ENCODE measurements at regions not wholly inside any gene's neighbourhood (a gene's known extent, or its start where the extent isn't known, plus 50 kb on each side); places are given as distances from the start of the nearest gene placed in this dataset.

DNA sequence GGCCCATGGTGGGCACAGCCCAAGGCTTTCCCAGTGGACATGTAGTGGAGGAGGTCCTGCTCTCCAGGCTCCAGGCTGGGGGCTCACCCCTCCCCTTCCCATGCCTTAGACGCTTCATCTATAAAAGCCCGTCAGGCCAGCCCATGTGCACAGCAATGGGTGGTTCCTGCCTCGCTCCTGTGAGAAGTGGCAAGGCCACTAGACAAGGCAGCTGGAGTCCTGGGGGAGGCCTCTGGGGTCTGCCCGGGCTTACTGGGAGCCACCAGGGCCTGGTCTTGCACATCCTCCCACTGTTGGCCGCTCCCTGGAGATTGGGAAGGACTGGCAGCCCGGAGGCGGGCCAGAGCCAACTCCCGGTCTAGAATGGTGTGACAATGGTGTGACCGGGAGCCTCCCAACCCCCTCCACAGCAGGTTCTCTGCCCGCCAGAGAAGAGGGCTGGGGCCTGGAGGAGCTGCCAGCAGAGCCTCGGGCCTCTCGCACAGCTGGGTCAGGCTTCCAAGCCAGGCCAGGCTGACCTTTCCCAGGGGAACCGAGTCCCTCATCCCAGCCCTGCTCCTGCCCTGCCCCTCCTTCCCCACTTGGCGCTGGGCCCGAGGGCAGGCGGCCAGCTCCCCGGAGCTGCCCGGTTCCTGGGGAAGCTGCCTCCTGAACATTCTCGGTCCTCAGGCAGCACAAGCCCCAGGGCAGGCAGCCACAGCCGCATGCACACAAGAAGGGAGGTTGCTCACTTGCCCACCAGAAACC, 97.9 kb downstream of the RFLNA start:
- Histone ChIP-seq H4K20me1 (ENCODE audit: control insufficient read depth, extremely low read depth, insufficient read depth, low read length) (no peaks in the 10 kb centered on the region), H3K4me2 (ENCODE audit: extremely low read depth, insufficient read depth, low read length) (no peak overlapping the region), H3K9ac (ENCODE audit: insufficient read depth, low read length) (peak overlapping the region; percentile 48), H2AFZ (ENCODE audit: low read length) (no peak overlapping the region), H3K36me3 (ENCODE audit: control insufficient read depth, insufficient read depth, low read length) (peaks cover 5% of the 10 kb centered on the region), H3K4me1 (ENCODE audit: control insufficient read depth, extremely low read depth, insufficient read depth, low read length) (peaks cover 53% of the 10 kb centered on the region), H3K79me2 (ENCODE audit: control insufficient read depth, insufficient read depth, low read length) (peaks cover 7% of the 10 kb centered on the region), H3K9me3 (ENCODE audit: control insufficient read depth, insufficient read depth, low read depth, low read length) (no peaks in the 10 kb centered on the region), H3K27me3 (ENCODE audit: control insufficient read depth, insufficient read depth, low read length) (no peaks in the 10 kb centered on the region), H3K4me3 (replicated peaks in 1 of 4; ENCODE audit: control extremely low read depth in 1 of 4, insufficient read depth in 1 of 4, low read depth in 3 of 4, low read length in 4 of 4) (no peak overlapping the region), H3K27ac (ENCODE audit: insufficient read depth, low read length) (peak overlapping the region; percentile 56)
- no peak for TF ChIP-seq EZH2 (IDR thresholded peaks at IDR 0.05; ENCODE audit: low read length, missing control alignments)
- TF ChIP-seq, protein P1, sequence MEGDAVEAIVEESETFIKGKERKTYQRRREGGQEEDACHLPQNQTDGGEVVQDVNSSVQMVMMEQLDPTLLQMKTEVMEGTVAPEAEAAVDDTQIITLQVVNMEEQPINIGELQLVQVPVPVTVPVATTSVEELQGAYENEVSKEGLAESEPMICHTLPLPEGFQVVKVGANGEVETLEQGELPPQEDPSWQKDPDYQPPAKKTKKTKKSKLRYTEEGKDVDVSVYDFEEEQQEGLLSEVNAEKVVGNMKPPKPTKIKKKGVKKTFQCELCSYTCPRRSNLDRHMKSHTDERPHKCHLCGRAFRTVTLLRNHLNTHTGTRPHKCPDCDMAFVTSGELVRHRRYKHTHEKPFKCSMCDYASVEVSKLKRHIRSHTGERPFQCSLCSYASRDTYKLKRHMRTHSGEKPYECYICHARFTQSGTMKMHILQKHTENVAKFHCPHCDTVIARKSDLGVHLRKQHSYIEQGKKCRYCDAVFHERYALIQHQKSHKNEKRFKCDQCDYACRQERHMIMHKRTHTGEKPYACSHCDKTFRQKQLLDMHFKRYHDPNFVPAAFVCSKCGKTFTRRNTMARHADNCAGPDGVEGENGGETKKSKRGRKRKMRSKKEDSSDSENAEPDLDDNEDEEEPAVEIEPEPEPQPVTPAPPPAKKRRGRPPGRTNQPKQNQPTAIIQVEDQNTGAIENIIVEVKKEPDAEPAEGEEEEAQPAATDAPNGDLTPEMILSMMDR (conservative IDR thresholded peaks at IDR 0.05 in 1 of 2, IDR thresholded peaks at IDR 0.05 in 1 of 2; ENCODE audit: low read depth in 1 of 2, low read length in 2 of 2), result no peak
- DNase-seq (ENCODE audit: low read depth in 2 of 2), result peak; percentile 69 to 92

DNA sequence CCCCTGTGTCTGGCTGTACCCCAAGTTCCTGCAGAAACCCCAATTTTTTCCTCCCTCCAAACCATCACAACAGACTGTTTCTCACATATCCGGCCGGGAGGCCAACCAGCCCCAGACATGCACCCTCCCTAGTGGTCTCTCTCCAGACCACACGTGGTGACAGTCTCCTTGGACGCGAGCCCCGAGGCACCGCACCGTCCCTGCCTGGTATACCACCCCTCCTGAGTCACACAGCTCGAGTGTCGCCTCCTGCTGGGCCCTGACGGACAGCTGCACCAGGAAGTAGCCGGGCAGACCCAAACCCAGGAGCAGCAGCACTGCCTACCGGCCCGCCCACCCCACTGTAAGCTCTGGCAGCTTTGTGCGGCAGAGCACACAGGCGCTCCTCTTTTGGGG, 97.4 kb downstream of the RFLNA start:
- Histone ChIP-seq H3K36me3 (ENCODE audit: control insufficient read depth, insufficient read depth, low read length) (peaks cover under 1% of the 10 kb centered on the region), H4K20me1 (ENCODE audit: control insufficient read depth, extremely low read depth, insufficient read depth, low read length) (no peaks in the 10 kb centered on the region), H2AFZ (ENCODE audit: low read length) (no peak overlapping the region), H3K4me2 (ENCODE audit: extremely low read depth, insufficient read depth, low read length) (no peak overlapping the region), H3K4me1 (ENCODE audit: control insufficient read depth, extremely low read depth, insufficient read depth, low read length) (peaks cover 56% of the 10 kb centered on the region), H3K79me2 (ENCODE audit: control insufficient read depth, insufficient read depth, low read length) (peaks cover 12% of the 10 kb centered on the region), H3K9me3 (ENCODE audit: control insufficient read depth, insufficient read depth, low read depth, low read length) (no peaks in the 10 kb centered on the region), H3K9ac (ENCODE audit: insufficient read depth, low read length) (no peak overlapping the region), H3K27me3 (ENCODE audit: control insufficient read depth, insufficient read depth, low read length) (no peaks in the 10 kb centered on the region), H3K4me3 (replicated peaks in 1 of 4; ENCODE audit: control extremely low read depth in 1 of 4, insufficient read depth in 1 of 4, low read depth in 3 of 4, low read length in 4 of 4) (no peak overlapping the region), H3K27ac (ENCODE audit: insufficient read depth, low read length) (peak overlapping the region; percentile 56)
- peak; percentile 51 to 74 for DNase-seq (ENCODE audit: low read depth in 2 of 2)
- no peak for TF ChIP-seq EZH2 (IDR thresholded peaks at IDR 0.05; ENCODE audit: low read length, missing control alignments)
- TF ChIP-seq, protein P1 (conservative IDR thresholded peaks at IDR 0.05 in 1 of 2, IDR thresholded peaks at IDR 0.05 in 1 of 2; ENCODE audit: low read depth in 1 of 2, low read length in 2 of 2), result peak in 1 of 2 donors; percentile 36

DNA sequence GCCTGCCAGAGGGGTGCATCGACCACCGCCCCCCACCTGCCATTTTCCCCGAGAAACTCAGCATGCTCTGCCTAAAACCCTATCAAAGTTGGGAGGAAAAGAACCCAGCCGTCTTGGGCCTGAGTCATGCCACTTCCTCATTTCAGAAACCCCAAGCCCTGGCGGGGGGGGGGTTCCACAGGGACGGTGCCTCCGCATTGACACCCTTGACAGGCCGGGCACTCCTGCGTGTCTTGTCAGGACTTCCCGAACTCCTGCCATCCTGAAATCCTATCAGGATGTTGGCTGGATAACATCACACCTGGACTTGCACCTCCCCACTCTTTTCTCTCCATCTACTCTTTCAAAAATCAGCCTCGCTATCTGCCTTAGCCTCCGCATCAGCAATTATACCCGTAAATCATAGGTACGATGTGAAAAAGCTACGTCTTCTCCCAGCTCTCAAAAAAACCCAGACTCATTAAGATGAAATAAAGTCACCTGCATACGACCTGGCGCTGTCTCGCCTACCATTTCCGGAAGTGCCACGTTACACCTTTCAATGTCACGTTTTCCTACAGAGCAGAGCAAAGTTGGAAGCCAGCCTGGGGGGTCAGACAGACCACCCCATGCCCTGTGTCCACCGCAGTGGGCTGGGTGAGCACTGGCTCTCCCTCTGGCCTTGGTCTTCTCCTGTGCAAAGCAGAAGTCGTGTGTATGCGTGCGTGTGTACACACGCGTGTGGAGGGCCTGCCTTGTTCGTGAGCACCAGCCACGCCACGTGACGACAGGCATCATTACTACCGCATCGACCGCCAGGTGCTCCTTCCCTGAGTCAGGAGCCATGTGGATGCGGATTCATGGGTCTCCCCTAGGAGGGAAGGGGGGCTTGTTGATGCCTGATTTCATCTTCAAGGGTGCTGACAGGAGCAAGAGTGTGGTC, 96.7 kb downstream of the RFLNA start:
- H3K9ac ChIP-seq (ENCODE audit: insufficient read depth, low read length), result no peak overlapping the region
- H3K4me1 ChIP-seq (ENCODE audit: control insufficient read depth, extremely low read depth, insufficient read depth, low read length), result peaks cover 60% of the 10 kb centered on the region
- H2AFZ ChIP-seq (ENCODE audit: low read length), result no peak overlapping the region
- no peaks in the 10 kb centered on the region for H3K27me3 ChIP-seq (ENCODE audit: control insufficient read depth, insufficient read depth, low read length)
- peak in 1 of 2 donors; percentile 73 for DNase-seq (ENCODE audit: low read depth in 2 of 2)
- H3K79me2 ChIP-seq (ENCODE audit: control insufficient read depth, insufficient read depth, low read length), result peaks cover 18% of the 10 kb centered on the region
- H3K4me3 ChIP-seq (replicated peaks in 1 of 4; ENCODE audit: control extremely low read depth in 1 of 4, insufficient read depth in 1 of 4, low read depth in 3 of 4, low read length in 4 of 4), result no peak overlapping the region
- no peaks in the 10 kb centered on the region for H3K9me3 ChIP-seq (ENCODE audit: control insufficient read depth, insufficient read depth, low read depth, low read length)
- TF ChIP-seq EZH2 (IDR thresholded peaks at IDR 0.05; ENCODE audit: low read length, missing control alignments), result no peak
- TF ChIP-seq, protein P1 (conservative IDR thresholded peaks at IDR 0.05 in 1 of 2, IDR thresholded peaks at IDR 0.05 in 1 of 2; ENCODE audit: low read depth in 1 of 2, low read length in 2 of 2), result no peak
- H4K20me1 ChIP-seq (ENCODE audit: control insufficient read depth, extremely low read depth, insufficient read depth, low read length), result no peaks in the 10 kb centered on the region
- peaks cover under 1% of the 10 kb centered on the region for H3K36me3 ChIP-seq (ENCODE audit: control insufficient read depth, insufficient read depth, low read length)
- H3K4me2 ChIP-seq (ENCODE audit: extremely low read depth, insufficient read depth, low read length), result no peak overlapping the region
- H3K27ac ChIP-seq (ENCODE audit: insufficient read depth, low read length), result peak overlapping the region; percentile 64

All from fibroblast of lung (primary cell).